ENCODE measurements at regions not wholly inside any gene's neighbourhood (a gene's known extent, or its start where the extent isn't known, plus 50 kb on each side); places are given as distances from the start of the nearest gene placed in this dataset.

DNA sequence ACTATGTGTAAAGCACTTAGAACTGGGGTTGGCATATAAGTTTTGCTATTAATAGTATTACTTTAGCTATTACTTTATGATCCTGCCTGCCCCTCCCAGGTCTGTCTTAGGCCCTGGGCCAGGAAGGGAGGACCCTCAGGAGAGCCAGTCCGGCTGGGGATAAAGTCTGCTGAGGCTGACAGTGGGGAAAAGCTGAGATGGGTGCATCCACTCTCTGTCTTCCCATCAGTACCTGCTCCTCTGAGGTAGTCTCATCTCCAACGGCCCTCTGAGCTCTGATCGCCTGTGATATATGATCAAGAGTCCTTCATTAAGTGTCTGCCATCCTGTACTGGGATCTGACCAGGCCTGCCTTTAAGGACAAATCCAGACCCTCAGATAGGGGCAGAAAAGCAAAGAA, 156.5 kb upstream of the PJA1 start:
- TF ChIP-seq POLR2A (IDR thresholded peaks at IDR 0.05; ENCODE audit: low read depth, low read length): no peak
- TF ChIP-seq TAF1 (IDR thresholded peaks at IDR 0.05; ENCODE audit: borderline replicate concordance, low read depth, low read length): no peak
- TF ChIP-seq POLR2AphosphoS5 (IDR thresholded peaks at IDR 0.05; ENCODE audit: low read depth, low read length): no peak
